ENCODE measurements at regions not wholly inside any gene's neighbourhood (a gene's known extent, or its start where the extent isn't known, plus 50 kb on each side); places are given as distances from the start of the nearest gene placed in this dataset.

GRCh38 chr11:77530879-77531278 is 57.0 kb upstream of the PAK1 start:
- Histone ChIP-seq H4K8ac (ENCODE audit: low read depth, low read length) (no peak overlapping the region), H3K36me3 (replicated peaks in 1 of 2; ENCODE audit: control insufficient read depth in 2 of 2, insufficient read depth in 2 of 2, low read length in 2 of 2) (no peaks in the 10 kb centered on the region), H2BK15ac (ENCODE audit: low read length) (no peak overlapping the region), H3K14ac (ENCODE audit: low read length) (no peak overlapping the region), H2AK5ac (ENCODE audit: low read depth, low read length) (no peak overlapping the region), H2AFZ (ENCODE audit: low read length) (no peak overlapping the region), H4K91ac (ENCODE audit: low read depth, low read length, poor library complexity) (no peak overlapping the region), H3K27me3 (ENCODE audit: control insufficient read depth in 3 of 3, insufficient read depth in 3 of 3, low read depth in 1 of 3, low read length in 3 of 3) (no peaks in the 10 kb centered on the region), H3K23ac (ENCODE audit: low read depth, low read length, poor library complexity) (no peak overlapping the region), H3K4me3 (ENCODE audit: low read length in 2 of 2) (no peak overlapping the region), H3K27ac (replicated peaks; ENCODE audit: low read length) (no peak overlapping the region), H3K4ac (ENCODE audit: low read length) (no peak overlapping the region), H3K9ac (ENCODE audit: low read depth, low read length, poor library complexity) (no peak overlapping the region), H3K4me1 (ENCODE audit: control insufficient read depth in 2 of 2, insufficient read depth in 1 of 2, low read depth in 1 of 2, low read length in 2 of 2) (peaks cover 1 to 5% of the 10 kb centered on the region in 2 donors), H3K9me3 (replicated peaks in 1 of 2; ENCODE audit: control insufficient read depth in 2 of 2, insufficient read depth in 1 of 2, low read depth in 1 of 2, low read length in 2 of 2) (no peaks in the 10 kb centered on the region), H2BK5ac (ENCODE audit: low read length) (no peak overlapping the region), H3K4me2 (ENCODE audit: insufficient read depth, low read length, poor library complexity, severe bottlenecking) (no peak overlapping the region), H2BK12ac (ENCODE audit: low read length) (no peak overlapping the region), H3K79me1 (ENCODE audit: low read depth, low read length) (no peaks in the 10 kb centered on the region), H3K18ac (ENCODE audit: low read length) (no peak overlapping the region), H2BK120ac (ENCODE audit: low read depth, low read length) (no peak overlapping the region)
- no CpG with 5 or more reads among the region's 1 CpG for WGBS, 2 donors (ENCODE audit: extremely low coverage in 2 of 2, insufficient read length in 2 of 2, insufficient replicate concordance in 1 of 2)
- DNase-seq (ENCODE audit: low spot score): no peak

DNA sequence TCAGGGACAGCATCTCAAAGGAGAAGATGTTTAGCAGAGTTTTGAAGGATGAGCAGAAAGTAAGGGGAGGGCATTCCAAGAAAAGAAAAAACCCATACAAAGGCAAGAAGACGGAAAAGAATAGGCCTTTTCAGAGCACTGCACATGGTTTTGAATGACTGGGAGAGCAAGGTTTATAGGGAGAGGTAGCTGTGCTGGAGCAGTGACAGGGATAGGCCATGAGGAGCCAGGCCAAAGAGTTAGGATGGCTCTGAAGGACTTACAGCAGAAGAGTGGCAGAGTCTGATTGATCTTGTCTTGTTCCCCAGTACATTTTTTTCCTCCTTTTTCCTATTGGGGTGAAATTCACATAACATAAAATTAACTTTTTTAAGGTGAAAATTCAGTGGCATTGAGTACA is 55.8 kb upstream of the PAK1 start:
- Histone ChIP-seq H3K27me3 (ENCODE audit: control insufficient read depth in 3 of 3, insufficient read depth in 3 of 3, low read depth in 1 of 3, low read length in 3 of 3) (no peaks in the 10 kb centered on the region), H3K18ac (ENCODE audit: low read length) (no peak overlapping the region), H3K4me3 (ENCODE audit: low read length in 2 of 2) (no peak overlapping the region), H3K9ac (ENCODE audit: low read depth, low read length, poor library complexity) (no peak overlapping the region), H2AK5ac (ENCODE audit: low read depth, low read length) (no peak overlapping the region), H4K91ac (ENCODE audit: low read depth, low read length, poor library complexity) (no peak overlapping the region), H3K9me3 (replicated peaks in 1 of 2; ENCODE audit: control insufficient read depth in 2 of 2, insufficient read depth in 1 of 2, low read depth in 1 of 2, low read length in 2 of 2) (no peaks in the 10 kb centered on the region), H3K27ac (replicated peaks; ENCODE audit: low read length) (no peak overlapping the region), H2BK12ac (ENCODE audit: low read length) (no peak overlapping the region), H3K4me2 (ENCODE audit: insufficient read depth, low read length, poor library complexity, severe bottlenecking) (no peak overlapping the region), H3K4ac (ENCODE audit: low read length) (no peak overlapping the region), H2AFZ (ENCODE audit: low read length) (peak overlapping the region; percentile 5), H3K36me3 (replicated peaks in 1 of 2; ENCODE audit: control insufficient read depth in 2 of 2, insufficient read depth in 2 of 2, low read length in 2 of 2) (no peaks in the 10 kb centered on the region), H2BK120ac (ENCODE audit: low read depth, low read length) (no peak overlapping the region), H2BK5ac (ENCODE audit: low read length) (no peak overlapping the region), H2BK15ac (ENCODE audit: low read length) (no peak overlapping the region), H4K8ac (ENCODE audit: low read depth, low read length) (no peak overlapping the region), H3K14ac (ENCODE audit: low read length) (no peak overlapping the region), H3K23ac (ENCODE audit: low read depth, low read length, poor library complexity) (no peak overlapping the region), H3K4me1 (ENCODE audit: control insufficient read depth in 2 of 2, insufficient read depth in 1 of 2, low read depth in 1 of 2, low read length in 2 of 2) (peaks cover 6 to 11% of the 10 kb centered on the region in 2 donors), H3K79me1 (ENCODE audit: low read depth, low read length) (no peaks in the 10 kb centered on the region)
- DNase-seq (ENCODE audit: low spot score): no peak
- WGBS, 2 donors (ENCODE audit: extremely low coverage in 2 of 2, insufficient read length in 2 of 2, insufficient replicate concordance in 1 of 2): no CpG with 5 or more reads among the region's 1 CpG

DNA sequence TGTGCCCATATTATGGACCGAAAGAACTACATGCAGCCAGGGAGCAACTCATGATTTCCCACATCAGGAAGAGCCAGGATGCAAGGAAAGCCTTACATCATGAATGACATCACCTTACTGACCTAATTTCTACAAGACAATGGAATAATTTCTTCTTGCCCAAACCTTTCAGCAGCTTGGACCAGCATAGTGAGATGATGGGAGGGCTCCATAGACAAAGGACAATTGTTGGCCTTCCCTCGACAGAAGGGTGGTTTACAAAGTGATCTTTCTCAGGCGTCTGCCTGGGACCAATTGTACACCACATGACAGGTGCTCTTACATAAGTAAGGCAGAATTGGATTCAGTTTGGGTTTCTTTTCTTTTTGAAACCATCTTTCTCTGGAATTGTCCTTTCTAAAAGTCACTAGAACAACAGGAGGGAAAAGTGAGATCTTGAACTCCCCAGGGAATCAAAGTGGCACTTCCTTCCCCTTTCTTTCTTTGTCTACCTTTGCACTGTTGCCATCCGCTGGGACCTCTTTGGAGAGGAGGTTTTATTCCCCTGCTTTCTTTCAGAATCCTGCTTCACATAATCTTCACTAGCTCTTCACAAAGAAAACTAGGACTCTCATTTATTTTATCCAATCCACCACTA is 51.7 kb upstream of the PAK1 start:
- Histone ChIP-seq H2AK5ac (ENCODE audit: low read depth, low read length) (no peak overlapping the region), H3K4me2 (ENCODE audit: insufficient read depth, low read length, poor library complexity, severe bottlenecking) (no peak overlapping the region), H3K4ac (ENCODE audit: low read length) (no peak overlapping the region), H3K9ac (ENCODE audit: low read depth, low read length, poor library complexity) (no peak overlapping the region), H2BK120ac (ENCODE audit: low read depth, low read length) (no peak overlapping the region), H4K8ac (ENCODE audit: low read depth, low read length) (no peak overlapping the region), H3K36me3 (replicated peaks in 1 of 2; ENCODE audit: control insufficient read depth in 2 of 2, insufficient read depth in 2 of 2, low read length in 2 of 2) (no peaks in the 10 kb centered on the region), H3K23ac (ENCODE audit: low read depth, low read length, poor library complexity) (no peak overlapping the region), H2BK12ac (ENCODE audit: low read length) (no peak overlapping the region), H4K91ac (ENCODE audit: low read depth, low read length, poor library complexity) (no peak overlapping the region), H2BK15ac (ENCODE audit: low read length) (no peak overlapping the region), H3K18ac (ENCODE audit: low read length) (no peak overlapping the region), H3K4me3 (ENCODE audit: low read length in 2 of 2) (no peak overlapping the region), H3K79me1 (ENCODE audit: low read depth, low read length) (no peaks in the 10 kb centered on the region), H2BK5ac (ENCODE audit: low read length) (no peak overlapping the region), H3K4me1 (ENCODE audit: control insufficient read depth in 2 of 2, insufficient read depth in 1 of 2, low read depth in 1 of 2, low read length in 2 of 2) (peaks cover 8 to 11% of the 10 kb centered on the region in 2 donors), H3K27me3 (ENCODE audit: control insufficient read depth in 3 of 3, insufficient read depth in 3 of 3, low read depth in 1 of 3, low read length in 3 of 3) (no peaks in the 10 kb centered on the region), H3K9me3 (replicated peaks in 1 of 2; ENCODE audit: control insufficient read depth in 2 of 2, insufficient read depth in 1 of 2, low read depth in 1 of 2, low read length in 2 of 2) (no peaks in the 10 kb centered on the region), H2AFZ (ENCODE audit: low read length) (peak overlapping the region; percentile 9), H3K27ac (replicated peaks; ENCODE audit: low read length) (peak overlapping the region; percentile 1), H3K14ac (ENCODE audit: low read length) (no peak overlapping the region)
- DNase-seq (ENCODE audit: low spot score): no peak
- WGBS, 2 donors (ENCODE audit: extremely low coverage in 2 of 2, insufficient read length in 2 of 2, insufficient replicate concordance in 1 of 2): no CpG with 5 or more reads among the region's 4 CpGs

GRCh38 chr11:77524539-77524938 is 50.6 kb upstream of the PAK1 start:
- Histone ChIP-seq H3K14ac (ENCODE audit: low read length) (no peak overlapping the region), H3K9me3 (replicated peaks in 1 of 2; ENCODE audit: control insufficient read depth in 2 of 2, insufficient read depth in 1 of 2, low read depth in 1 of 2, low read length in 2 of 2) (no peaks in the 10 kb centered on the region), H3K4me1 (ENCODE audit: control insufficient read depth in 2 of 2, insufficient read depth in 1 of 2, low read depth in 1 of 2, low read length in 2 of 2) (peaks cover 7 to 8% of the 10 kb centered on the region in 2 donors), H2AK5ac (ENCODE audit: low read depth, low read length) (no peak overlapping the region), H2BK5ac (ENCODE audit: low read length) (no peak overlapping the region), H3K79me1 (ENCODE audit: low read depth, low read length) (no peaks in the 10 kb centered on the region), H3K9ac (ENCODE audit: low read depth, low read length, poor library complexity) (no peak overlapping the region), H4K91ac (ENCODE audit: low read depth, low read length, poor library complexity) (no peak overlapping the region), H4K8ac (ENCODE audit: low read depth, low read length) (no peak overlapping the region), H3K18ac (ENCODE audit: low read length) (no peak overlapping the region), H3K27ac (replicated peaks; ENCODE audit: low read length) (no peak overlapping the region), H2AFZ (ENCODE audit: low read length) (no peak overlapping the region), H3K4me3 (ENCODE audit: low read length in 2 of 2) (no peak overlapping the region), H3K27me3 (ENCODE audit: control insufficient read depth in 3 of 3, insufficient read depth in 3 of 3, low read depth in 1 of 3, low read length in 3 of 3) (no peaks in the 10 kb centered on the region), H3K23ac (ENCODE audit: low read depth, low read length, poor library complexity) (no peak overlapping the region), H3K36me3 (replicated peaks in 1 of 2; ENCODE audit: control insufficient read depth in 2 of 2, insufficient read depth in 2 of 2, low read length in 2 of 2) (no peaks in the 10 kb centered on the region), H2BK15ac (ENCODE audit: low read length) (no peak overlapping the region), H3K4ac (ENCODE audit: low read length) (no peak overlapping the region), H2BK120ac (ENCODE audit: low read depth, low read length) (no peak overlapping the region), H2BK12ac (ENCODE audit: low read length) (no peak overlapping the region), H3K4me2 (ENCODE audit: insufficient read depth, low read length, poor library complexity, severe bottlenecking) (no peak overlapping the region)
- DNase-seq (ENCODE audit: low spot score): no peak

Measured in neuronal stem cell (in vitro differentiated cells).